ENCODE measurements at regions not wholly inside any gene's neighbourhood (a gene's known extent, or its start where the extent isn't known, plus 50 kb on each side); places are given as distances from the start of the nearest gene placed in this dataset.

GRCh38 chr11:97833412-97833811 lies 1187.3 kb upstream of the CNTN5 start:
- H4K20me1 ChIP-seq (ENCODE audit: insufficient read depth, low read length): no peaks in the 10 kb centered on the region
- H3K79me2 ChIP-seq (ENCODE audit: low read length): no peaks in the 10 kb centered on the region
- no peaks in the 10 kb centered on the region for H3K9me3 ChIP-seq (ENCODE audit: insufficient read depth, low read length)
- no peaks in the 10 kb centered on the region for H3K27me3 ChIP-seq (ENCODE audit: low read depth, low read length)
- no peaks in the 10 kb centered on the region for H3K36me3 ChIP-seq (replicated peaks; ENCODE audit: low read depth, low read length)
- no peak overlapping the region for H2AFZ ChIP-seq (ENCODE audit: low read depth, low read length)
- no peak overlapping the region for H3K4me3 ChIP-seq (ENCODE audit: low read length)
- TF ChIP-seq EZH2phosphoT487 (IDR thresholded peaks at IDR 0.05; ENCODE audit: low read depth): no peak
- no peak for TF ChIP-seq CTCF (IDR thresholded peaks at IDR 0.05; ENCODE audit: low read depth, low read length)
- H3K27ac ChIP-seq (ENCODE audit: low read length): no peak overlapping the region
- no peak overlapping the region for H3K4me2 ChIP-seq (ENCODE audit: low read length)
- H3K9ac ChIP-seq (ENCODE audit: low read length): no peak overlapping the region
- H3K4me1 ChIP-seq (ENCODE audit: low read length): no peaks in the 10 kb centered on the region

DNA sequence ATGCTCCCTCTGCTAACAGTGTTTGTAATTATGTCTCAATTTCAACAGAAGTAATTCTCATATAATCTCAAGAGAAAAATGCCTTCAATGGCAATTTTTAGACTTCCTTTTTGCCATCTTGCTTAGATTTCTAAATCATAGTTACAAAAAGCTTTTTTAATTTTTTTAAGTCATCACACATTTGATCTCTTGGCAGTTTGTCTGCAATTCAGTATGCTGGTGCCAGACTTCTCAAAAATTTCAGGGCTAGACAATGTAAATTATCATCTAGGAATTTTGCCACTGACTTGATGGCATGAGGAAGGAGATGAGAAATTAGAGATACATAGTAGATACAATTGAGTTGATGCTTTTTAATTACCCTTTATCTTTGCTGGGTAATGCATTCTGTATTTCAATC lies 1176.7 kb upstream of the CNTN5 start:
- TF ChIP-seq EZH2phosphoT487 (IDR thresholded peaks at IDR 0.05; ENCODE audit: low read depth) (no peak), CTCF (IDR thresholded peaks at IDR 0.05; ENCODE audit: low read depth, low read length) (no peak)
- H3K9ac ChIP-seq (ENCODE audit: low read length): no peak overlapping the region
- no peak overlapping the region for H3K4me2 ChIP-seq (ENCODE audit: low read length)
- H3K36me3 ChIP-seq (replicated peaks; ENCODE audit: low read depth, low read length): no peaks in the 10 kb centered on the region
- H3K4me3 ChIP-seq (ENCODE audit: low read length): no peak overlapping the region
- H4K20me1 ChIP-seq (ENCODE audit: insufficient read depth, low read length): no peaks in the 10 kb centered on the region
- H3K27me3 ChIP-seq (ENCODE audit: low read depth, low read length): no peaks in the 10 kb centered on the region
- no peaks in the 10 kb centered on the region for H3K79me2 ChIP-seq (ENCODE audit: low read length)
- H3K27ac ChIP-seq (ENCODE audit: low read length): no peak overlapping the region
- no peak overlapping the region for H2AFZ ChIP-seq (ENCODE audit: low read depth, low read length)
- no peaks in the 10 kb centered on the region for H3K9me3 ChIP-seq (ENCODE audit: insufficient read depth, low read length)
- H3K4me1 ChIP-seq (ENCODE audit: low read length): no peaks in the 10 kb centered on the region

- H3K4me1 ChIP-seq (ENCODE audit: low read length): no peaks in the 10 kb centered on the region
- H3K27me3 ChIP-seq (ENCODE audit: low read depth, low read length): no peaks in the 10 kb centered on the region
- H2AFZ ChIP-seq (ENCODE audit: low read depth, low read length): no peak overlapping the region
- H3K9ac ChIP-seq (ENCODE audit: low read length): no peak overlapping the region
- no peaks in the 10 kb centered on the region for H3K9me3 ChIP-seq (ENCODE audit: insufficient read depth, low read length)
- H3K79me2 ChIP-seq (ENCODE audit: low read length): no peaks in the 10 kb centered on the region
- H4K20me1 ChIP-seq (ENCODE audit: insufficient read depth, low read length): no peaks in the 10 kb centered on the region
- no peak overlapping the region for H3K4me2 ChIP-seq (ENCODE audit: low read length)
- H3K36me3 ChIP-seq (replicated peaks; ENCODE audit: low read depth, low read length): no peaks in the 10 kb centered on the region
- no peak overlapping the region for H3K4me3 ChIP-seq (ENCODE audit: low read length)
- no peak overlapping the region for H3K27ac ChIP-seq (ENCODE audit: low read length)
- TF ChIP-seq EZH2phosphoT487 (IDR thresholded peaks at IDR 0.05; ENCODE audit: low read depth) (no peak), CTCF (IDR thresholded peaks at IDR 0.05; ENCODE audit: low read depth, low read length) (no peak)
These were observed 1173.0 kb upstream of the CNTN5 start for GRCh38 chr11:97847730-97848129.

- H3K4me1 ChIP-seq (ENCODE audit: low read length): no peaks in the 10 kb centered on the region
- H3K36me3 ChIP-seq (replicated peaks; ENCODE audit: low read depth, low read length): no peaks in the 10 kb centered on the region
- TF ChIP-seq EZH2phosphoT487 (IDR thresholded peaks at IDR 0.05; ENCODE audit: low read depth) (no peak), CTCF (IDR thresholded peaks at IDR 0.05; ENCODE audit: low read depth, low read length) (no peak)
- no peak overlapping the region for H3K9ac ChIP-seq (ENCODE audit: low read length)
- H3K9me3 ChIP-seq (ENCODE audit: insufficient read depth, low read length): no peaks in the 10 kb centered on the region
- no peak overlapping the region for H3K27ac ChIP-seq (ENCODE audit: low read length)
- no peak overlapping the region for H2AFZ ChIP-seq (ENCODE audit: low read depth, low read length)
- no peaks in the 10 kb centered on the region for H3K27me3 ChIP-seq (ENCODE audit: low read depth, low read length)
- no peaks in the 10 kb centered on the region for H4K20me1 ChIP-seq (ENCODE audit: insufficient read depth, low read length)
- no peak overlapping the region for H3K4me2 ChIP-seq (ENCODE audit: low read length)
- no peak overlapping the region for H3K4me3 ChIP-seq (ENCODE audit: low read length)
- no peaks in the 10 kb centered on the region for H3K79me2 ChIP-seq (ENCODE audit: low read length)
These were observed 1170.0 kb upstream of the CNTN5 start for GRCh38 chr11:97850701-97851100.

All from OCI-LY3 (cell line).